Fibroblast of lung (primary cell): ENCODE measurements at regions not wholly inside any gene's neighbourhood (a gene's known extent, or its start where the extent isn't known, plus 50 kb on each side); places are given as distances from the start of the nearest gene placed in this dataset.

Source experiments
- EZH2 ChIP-seq: IDR thresholded peaks from 2 replicates; pipeline ENCODE4 v1.5.1; 2012; ENCODE audit warnings: low read length, control low read depth, mild to moderate bottlenecking; ENCODE audit errors: missing control alignments
- TF ChIP-seq, protein P1 (sequence below), 2 donors: IDR thresholded peaks in 1 of 2; conservative IDR thresholded peaks in 1 of 2; 1 replicate in 1 of 2; 2 replicates in 1 of 2; pipeline ENCODE4 v1.5.1; 2011 to 2012; ENCODE audit warnings: low read length in 2 of 2, control low read depth in 1 of 2, inconsistent platforms in 1 of 2, low read depth in 1 of 2, mild to moderate bottlenecking in 1 of 2

GRCh38 chr1:22375601-22376000 lies 76.0 kb upstream of the ZBTB40 start:
- TF ChIP-seq, protein P1, sequence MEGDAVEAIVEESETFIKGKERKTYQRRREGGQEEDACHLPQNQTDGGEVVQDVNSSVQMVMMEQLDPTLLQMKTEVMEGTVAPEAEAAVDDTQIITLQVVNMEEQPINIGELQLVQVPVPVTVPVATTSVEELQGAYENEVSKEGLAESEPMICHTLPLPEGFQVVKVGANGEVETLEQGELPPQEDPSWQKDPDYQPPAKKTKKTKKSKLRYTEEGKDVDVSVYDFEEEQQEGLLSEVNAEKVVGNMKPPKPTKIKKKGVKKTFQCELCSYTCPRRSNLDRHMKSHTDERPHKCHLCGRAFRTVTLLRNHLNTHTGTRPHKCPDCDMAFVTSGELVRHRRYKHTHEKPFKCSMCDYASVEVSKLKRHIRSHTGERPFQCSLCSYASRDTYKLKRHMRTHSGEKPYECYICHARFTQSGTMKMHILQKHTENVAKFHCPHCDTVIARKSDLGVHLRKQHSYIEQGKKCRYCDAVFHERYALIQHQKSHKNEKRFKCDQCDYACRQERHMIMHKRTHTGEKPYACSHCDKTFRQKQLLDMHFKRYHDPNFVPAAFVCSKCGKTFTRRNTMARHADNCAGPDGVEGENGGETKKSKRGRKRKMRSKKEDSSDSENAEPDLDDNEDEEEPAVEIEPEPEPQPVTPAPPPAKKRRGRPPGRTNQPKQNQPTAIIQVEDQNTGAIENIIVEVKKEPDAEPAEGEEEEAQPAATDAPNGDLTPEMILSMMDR (conservative IDR thresholded peaks at IDR 0.05 in 1 of 2, IDR thresholded peaks at IDR 0.05 in 1 of 2; ENCODE audit: low read depth in 1 of 2, low read length in 2 of 2), result no peak
- TF ChIP-seq EZH2, result no peak
